Activated T-helper 17 cell treated with anti-CD3 and anti-CD28 coated beads, Interleukin-2, amount 50 U/mL, for 72 hours (primary cell): ENCODE measurements at regions not wholly inside any gene's neighbourhood (a gene's known extent, or its start where the extent isn't known, plus 50 kb on each side); places are given as distances from the start of the nearest gene placed in this dataset.

Source experiments
- ATAC-seq: fragments of 150-1000 bp; cut with Tn5 transposase; replicated peaks from 2 replicates; pipeline ENCODE4 v1.10.0; 2021; ENCODE audit warnings: mild to moderate bottlenecking, moderate library complexity
- H3K27ac Mint-ChIP-seq: one replicate; pipeline ENCODE4 v1.8.0; 2022; ENCODE audit warnings: mixed read lengths
- H3K27me3 Mint-ChIP-seq: one replicate; pipeline ENCODE4 v1.8.0; 2022; ENCODE audit warnings: mixed read lengths
- H3K36me3 Mint-ChIP-seq: one replicate; pipeline ENCODE4 v1.8.0; 2022; ENCODE audit warnings: low read depth, mild to moderate bottlenecking, mixed read lengths
- H3K4me1 Mint-ChIP-seq: one replicate; pipeline ENCODE4 v1.8.0; 2022; ENCODE audit warnings: mixed read lengths
- H3K4me3 Mint-ChIP-seq: one replicate; pipeline ENCODE4 v1.8.0; 2022; ENCODE audit warnings: mild to moderate bottlenecking, mixed read lengths
- H3K9me3 Mint-ChIP-seq: one replicate; pipeline ENCODE4 v1.8.0; 2022; ENCODE audit warnings: mixed read lengths

GRCh38 chr3:43867436-43868072 is 176.8 kb downstream of the ABHD5 start:
- no peaks in the 10 kb centered on the region for H3K9me3 Mint-ChIP-seq
- H3K4me1 Mint-ChIP-seq: no peaks in the 10 kb centered on the region
- H3K27me3 Mint-ChIP-seq: peaks cover 38% of the 10 kb centered on the region
- ATAC-seq: no peak
- no peak overlapping the region for H3K4me3 Mint-ChIP-seq
- no peak overlapping the region for H3K27ac Mint-ChIP-seq
- no peaks in the 10 kb centered on the region for H3K36me3 Mint-ChIP-seq

DNA sequence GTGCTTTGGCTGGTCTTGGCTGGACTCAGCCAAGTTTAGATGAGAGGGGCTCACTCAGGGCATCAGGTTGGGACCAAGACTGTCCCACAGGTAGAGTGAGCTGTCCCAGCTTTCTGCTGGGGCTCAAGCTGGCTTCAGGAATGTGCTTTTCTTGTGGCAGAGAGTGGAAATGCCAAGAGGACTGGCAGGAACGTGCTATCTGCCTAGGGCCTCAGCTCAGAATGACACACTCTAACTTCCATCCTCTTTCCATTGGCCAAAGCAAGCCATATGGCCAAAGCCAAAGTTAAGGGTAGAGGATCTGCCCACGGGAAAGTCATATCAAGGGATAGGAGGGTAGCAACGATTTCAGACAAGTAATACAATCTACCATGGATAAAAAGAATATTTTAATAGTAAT is 178.8 kb downstream of the ABHD5 start:
- H3K27me3 Mint-ChIP-seq: peaks cover 40% of the 10 kb centered on the region

DNA sequence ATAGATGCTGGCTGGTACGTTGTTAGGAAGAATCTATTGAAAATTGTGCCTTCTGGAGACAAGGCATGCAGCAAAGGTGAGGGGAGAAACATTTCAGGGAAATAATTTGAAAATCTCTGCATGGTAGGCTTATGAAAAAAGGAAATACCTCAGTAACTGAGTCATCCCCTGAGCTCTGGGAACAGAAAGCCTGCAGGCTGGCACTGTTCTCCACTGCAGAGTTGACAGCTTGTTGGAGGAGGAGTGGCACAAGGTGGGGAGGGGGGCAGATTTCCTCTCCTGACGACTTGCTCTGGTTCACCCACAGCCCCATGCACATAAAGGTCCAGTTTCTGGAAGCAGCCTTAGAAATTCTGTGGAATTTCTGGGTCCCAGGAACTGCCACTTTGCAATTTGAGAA is 179.4 kb downstream of the ABHD5 start:
- H3K27me3 Mint-ChIP-seq: peaks cover 38% of the 10 kb centered on the region
- H3K4me1 Mint-ChIP-seq: no peaks in the 10 kb centered on the region
- no peaks in the 10 kb centered on the region for H3K9me3 Mint-ChIP-seq
- no peak for ATAC-seq
- no peak overlapping the region for H3K4me3 Mint-ChIP-seq
- no peak overlapping the region for H3K27ac Mint-ChIP-seq
- H3K36me3 Mint-ChIP-seq: no peaks in the 10 kb centered on the region

More for the DNA sequence above, 178.8 kb downstream of the ABHD5 start:
- H3K27ac Mint-ChIP-seq: no peak overlapping the region
- no peaks in the 10 kb centered on the region for H3K36me3 Mint-ChIP-seq
- no peak overlapping the region for H3K4me3 Mint-ChIP-seq
- H3K4me1 Mint-ChIP-seq: no peaks in the 10 kb centered on the region
- no peaks in the 10 kb centered on the region for H3K9me3 Mint-ChIP-seq
- no peak for ATAC-seq

DNA sequence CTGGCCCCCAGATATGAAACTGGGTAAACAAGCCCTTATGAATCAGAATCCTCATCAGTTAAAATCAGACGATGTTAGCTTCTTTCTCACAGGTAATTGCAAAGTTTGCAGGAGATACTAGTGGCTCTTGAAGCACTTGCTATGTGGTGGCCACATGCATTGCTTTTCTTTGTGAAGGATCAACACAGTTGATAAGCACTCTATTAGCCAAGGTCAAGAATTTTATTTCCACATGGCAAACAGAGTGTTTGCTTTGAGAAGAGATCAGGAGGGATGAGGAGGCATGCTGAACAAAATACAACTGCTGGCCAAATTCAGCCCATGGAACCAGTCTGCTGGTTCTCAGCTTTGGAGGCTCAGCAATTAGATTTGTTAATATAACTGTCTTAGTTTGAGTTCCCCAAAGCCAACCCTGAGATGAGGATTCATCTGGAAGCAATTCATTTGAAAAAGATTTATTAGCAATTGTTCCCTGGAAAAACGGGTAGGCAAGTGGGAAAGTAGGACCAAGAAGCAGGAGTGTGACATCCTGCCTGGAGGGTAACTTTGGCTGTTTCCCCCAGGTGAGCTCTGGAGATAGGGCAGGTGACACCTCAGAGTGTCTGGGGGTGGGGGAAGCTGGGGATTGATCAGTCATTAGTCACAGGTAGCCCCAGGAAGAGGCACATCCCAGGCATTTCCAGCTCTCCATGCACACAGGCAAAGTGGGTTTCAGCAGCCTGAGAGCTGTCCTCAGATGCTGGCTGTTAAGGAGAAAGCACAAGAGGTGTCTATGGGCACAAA is 180.3 kb downstream of the ABHD5 start:
- ATAC-seq: no peak
- H3K4me1 Mint-ChIP-seq: no peaks in the 10 kb centered on the region
- no peak overlapping the region for H3K27ac Mint-ChIP-seq
- no peaks in the 10 kb centered on the region for H3K9me3 Mint-ChIP-seq
- H3K4me3 Mint-ChIP-seq: no peak overlapping the region
- H3K36me3 Mint-ChIP-seq: no peaks in the 10 kb centered on the region
- peaks cover 38% of the 10 kb centered on the region for H3K27me3 Mint-ChIP-seq

DNA sequence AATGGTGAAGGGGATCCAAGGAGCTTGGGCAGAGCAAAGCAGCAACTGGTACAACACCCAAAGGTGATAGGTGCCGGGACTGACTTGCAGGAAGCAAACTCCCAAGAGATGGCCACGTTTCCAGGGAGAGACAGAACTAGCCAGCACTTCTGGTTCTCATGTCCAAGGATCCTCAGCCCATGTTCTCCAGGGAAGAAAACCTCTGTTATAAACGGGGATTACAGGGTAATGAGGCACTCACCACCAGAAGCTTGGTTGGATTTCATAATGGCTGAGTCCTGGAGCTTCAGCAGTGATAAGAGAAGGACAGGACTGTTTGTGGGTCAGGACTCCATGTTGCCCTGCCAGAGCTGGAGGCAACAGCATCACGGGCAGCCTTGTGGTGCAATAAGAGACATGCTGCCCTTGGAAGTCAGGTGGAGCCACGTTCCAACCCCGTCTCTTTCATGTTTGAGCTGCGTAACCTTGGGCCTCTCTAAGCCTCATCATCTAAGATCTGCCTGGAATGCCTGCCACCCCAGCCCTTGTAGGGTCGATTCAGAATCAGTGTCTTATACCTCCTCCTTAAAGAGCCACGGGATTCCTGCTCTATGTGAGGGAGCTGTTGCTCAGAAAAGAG is 181.0 kb downstream of the ABHD5 start:
- H3K4me3 Mint-ChIP-seq: no peak overlapping the region
- H3K4me1 Mint-ChIP-seq: no peaks in the 10 kb centered on the region
- H3K27ac Mint-ChIP-seq: no peak overlapping the region
- ATAC-seq: no peak
- H3K27me3 Mint-ChIP-seq: peaks cover 38% of the 10 kb centered on the region
- no peaks in the 10 kb centered on the region for H3K36me3 Mint-ChIP-seq
- no peaks in the 10 kb centered on the region for H3K9me3 Mint-ChIP-seq

DNA sequence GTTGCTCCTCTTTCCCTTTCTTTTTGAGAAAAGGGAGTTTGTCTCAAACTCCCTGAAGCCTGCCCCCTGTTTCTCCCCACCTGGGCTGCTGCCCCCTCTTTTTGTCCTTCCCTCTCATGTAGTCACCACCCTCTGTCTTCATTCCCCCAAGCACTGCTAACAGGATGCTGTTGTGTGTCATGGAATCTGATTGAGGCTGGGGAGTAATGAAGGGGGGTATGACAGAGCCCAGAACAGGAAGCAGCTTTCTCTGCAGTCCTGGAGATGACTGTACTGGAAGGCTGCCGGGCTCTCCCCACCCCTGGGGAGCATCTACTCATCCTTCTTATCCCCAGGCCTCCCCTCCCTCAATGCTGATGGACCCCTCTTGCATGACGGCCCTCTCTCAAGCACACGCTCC is 181.6 kb downstream of the ABHD5 start:
- H3K4me1 Mint-ChIP-seq: no peaks in the 10 kb centered on the region

GRCh38 chr3:43872901-43873300 is 182.2 kb downstream of the ABHD5 start:
- Mint-ChIP-seq H3K36me3 (no peaks in the 10 kb centered on the region), H3K4me1 (no peaks in the 10 kb centered on the region), H3K27ac (no peak overlapping the region), H3K27me3 (peaks cover 44% of the 10 kb centered on the region), H3K4me3 (no peak overlapping the region), H3K9me3 (no peaks in the 10 kb centered on the region)
- ATAC-seq: no peak

More for the DNA sequence above, 181.6 kb downstream of the ABHD5 start:
- peaks cover 43% of the 10 kb centered on the region for H3K27me3 Mint-ChIP-seq
- H3K4me3 Mint-ChIP-seq: no peak overlapping the region
- H3K27ac Mint-ChIP-seq: no peak overlapping the region
- no peaks in the 10 kb centered on the region for H3K36me3 Mint-ChIP-seq
- H3K9me3 Mint-ChIP-seq: no peaks in the 10 kb centered on the region
- ATAC-seq: no peak

GRCh38 chr3:43873723-43874122 is 183.0 kb downstream of the ABHD5 start:
- Mint-ChIP-seq H3K9me3 (no peaks in the 10 kb centered on the region), H3K27ac (no peak overlapping the region), H3K27me3 (peaks cover 40% of the 10 kb centered on the region), H3K36me3 (no peaks in the 10 kb centered on the region), H3K4me1 (no peaks in the 10 kb centered on the region), H3K4me3 (no peak overlapping the region)
- no peak for ATAC-seq

- peak; percentile 52 for ATAC-seq
- Mint-ChIP-seq H3K4me3 (no peak overlapping the region), H3K27me3 (peaks cover 36% of the 10 kb centered on the region), H3K36me3 (no peaks in the 10 kb centered on the region), H3K4me1 (no peaks in the 10 kb centered on the region), H3K9me3 (no peaks in the 10 kb centered on the region), H3K27ac (no peak overlapping the region)
These were observed 183.6 kb downstream of the ABHD5 start for GRCh38 chr3:43874290-43874689.

- peaks cover 35% of the 10 kb centered on the region for H3K27me3 Mint-ChIP-seq
- no peak for ATAC-seq
- H3K36me3 Mint-ChIP-seq: no peaks in the 10 kb centered on the region
- H3K4me1 Mint-ChIP-seq: no peaks in the 10 kb centered on the region
- no peak overlapping the region for H3K4me3 Mint-ChIP-seq
- H3K9me3 Mint-ChIP-seq: no peaks in the 10 kb centered on the region
- no peak overlapping the region for H3K27ac Mint-ChIP-seq
These were observed 184.0 kb downstream of the ABHD5 start for GRCh38 chr3:43874731-43875130.

- Mint-ChIP-seq H3K4me1 (no peaks in the 10 kb centered on the region), H3K4me3 (no peak overlapping the region), H3K27ac (no peak overlapping the region), H3K9me3 (no peaks in the 10 kb centered on the region), H3K27me3 (peaks cover 32% of the 10 kb centered on the region), H3K36me3 (no peaks in the 10 kb centered on the region)
- ATAC-seq: no peak
These were observed 185.9 kb downstream of the ABHD5 start for GRCh38 chr3:43876648-43877047.

- peaks cover 14% of the 10 kb centered on the region for H3K27me3 Mint-ChIP-seq
- peak; percentile 9 for ATAC-seq
- no peaks in the 10 kb centered on the region for H3K4me1 Mint-ChIP-seq
- H3K36me3 Mint-ChIP-seq: no peaks in the 10 kb centered on the region
- H3K4me3 Mint-ChIP-seq: no peak overlapping the region
- H3K9me3 Mint-ChIP-seq: no peaks in the 10 kb centered on the region
- H3K27ac Mint-ChIP-seq: no peak overlapping the region
These were observed 188.4 kb downstream of the ABHD5 start for GRCh38 chr3:43879166-43879565.

DNA sequence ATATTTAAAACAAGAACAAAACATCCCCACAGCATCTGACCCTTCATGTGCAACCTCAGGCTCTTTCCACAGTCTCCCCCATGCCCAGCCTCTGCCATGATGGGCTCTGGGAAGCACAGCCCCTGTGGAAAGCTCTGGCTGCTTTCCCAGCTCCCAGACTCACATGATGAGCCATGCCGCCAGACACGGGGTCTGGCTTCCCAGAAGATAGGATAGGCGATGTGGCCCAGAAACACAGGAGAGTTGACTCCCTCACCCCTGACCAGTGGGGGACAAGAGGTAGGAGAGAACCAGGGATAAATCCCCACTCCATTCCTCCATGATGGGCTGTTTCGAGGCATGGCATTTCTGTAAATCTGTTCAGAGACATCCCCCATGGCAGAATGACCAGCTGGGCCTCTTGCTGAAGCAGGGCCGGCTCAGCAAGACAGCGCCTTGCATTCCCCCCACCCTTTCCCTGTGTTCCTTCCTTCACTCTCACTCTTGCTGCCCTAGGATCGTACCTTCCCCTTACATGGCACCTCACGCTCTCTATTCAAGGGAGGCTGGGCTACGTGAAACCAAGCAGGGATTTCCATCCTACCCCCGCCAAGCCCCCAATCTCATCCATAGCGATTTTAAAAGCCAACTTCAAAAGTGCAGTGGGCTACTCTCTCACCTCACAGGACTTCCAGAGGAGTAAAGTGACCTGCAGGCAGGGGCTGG is 192.4 kb downstream of the ABHD5 start:
- Mint-ChIP-seq H3K27me3 (peaks cover 8% of the 10 kb centered on the region), H3K27ac (no peak overlapping the region), H3K9me3 (no peaks in the 10 kb centered on the region), H3K4me3 (no peak overlapping the region), H3K4me1 (no peaks in the 10 kb centered on the region), H3K36me3 (no peaks in the 10 kb centered on the region)
- ATAC-seq: no peak

GRCh38 chr3:43883729-43884396 is 193.1 kb downstream of the ABHD5 start:
- ATAC-seq: no peak
- H3K4me3 Mint-ChIP-seq: no peak overlapping the region
- no peaks in the 10 kb centered on the region for H3K4me1 Mint-ChIP-seq
- no peaks in the 10 kb centered on the region for H3K9me3 Mint-ChIP-seq
- H3K27ac Mint-ChIP-seq: no peak overlapping the region
- H3K36me3 Mint-ChIP-seq: no peaks in the 10 kb centered on the region
- peaks cover 8% of the 10 kb centered on the region for H3K27me3 Mint-ChIP-seq
